C4-2B (cell line): ENCODE measurements at regions not wholly inside any gene's neighbourhood (a gene's known extent, or its start where the extent isn't known, plus 50 kb on each side); places are given as distances from the start of the nearest gene placed in this dataset.

Source experiments
- CTCF ChIP-seq: fragments of 450-650 bp; conservative IDR thresholded peaks from 2 replicates; pipeline ENCODE4 v1.5.1; 2017; ENCODE audit warnings: mild to moderate bottlenecking
- ZFX ChIP-seq: fragments of 450-650 bp; IDR thresholded peaks from 2 replicates; pipeline ENCODE4 v1.6.1; 2017

- TF ChIP-seq CTCF (no peak), ZFX (no peak)
Measured at GRCh38 chr6:148154668-148155067, 188.0 kb upstream of the SASH1 start.
